ENCODE measurements at regions not wholly inside any gene's neighbourhood (a gene's known extent, or its start where the extent isn't known, plus 50 kb on each side); places are given as distances from the start of the nearest gene placed in this dataset.

DNA sequence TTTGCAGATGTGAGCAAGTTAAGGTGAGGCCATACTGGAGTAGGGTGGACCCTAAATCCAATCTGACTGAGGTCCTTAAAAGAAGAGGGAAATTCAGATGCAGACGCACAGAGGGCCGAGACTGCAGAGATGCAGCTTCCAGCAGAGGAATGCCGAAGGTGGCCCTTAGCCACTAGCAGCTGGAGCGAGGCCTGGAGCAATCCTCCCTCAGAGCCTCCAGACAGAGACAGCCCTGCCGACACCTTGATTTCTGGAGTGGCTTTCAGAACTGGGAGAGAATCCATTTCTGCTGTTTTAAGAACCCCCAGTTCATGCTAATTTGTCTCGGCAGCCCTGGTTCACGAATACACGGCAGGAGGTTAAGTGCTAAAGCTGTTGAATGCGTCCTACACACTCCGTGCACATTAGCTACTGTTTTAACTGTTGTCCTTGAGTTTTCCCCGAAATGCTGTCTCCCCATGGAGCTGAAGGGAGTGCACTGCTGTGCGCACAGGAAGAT is 135.5 kb downstream of the IRF8 start:
- no peak for FAIRE-seq
- Histone ChIP-seq H3K36me3 (ENCODE audit: control insufficient read depth in 2 of 2, extremely low read depth in 1 of 2, insufficient read depth in 2 of 2, low read length in 2 of 2) (no peaks in the 10 kb centered on the region), H3K9me1 (ENCODE audit: control insufficient read depth, extremely low read depth, insufficient read depth, low read length) (no peaks in the 10 kb centered on the region), H3K4me3 (ENCODE audit: control insufficient read depth in 2 of 3, extremely low read depth in 1 of 3, insufficient read depth in 2 of 3, low read depth in 1 of 3, low read length in 3 of 3) (no peak overlapping the region), H3K9ac (ENCODE audit: control insufficient read depth, extremely low read depth, insufficient read depth, low read length) (no peak overlapping the region), H2AFZ (ENCODE audit: control insufficient read depth, low read length) (no peak overlapping the region), H3K4me2 (ENCODE audit: control insufficient read depth, extremely low read depth, insufficient read depth, low read depth, low read length) (no peak overlapping the region), H3K9me3 (ENCODE audit: control insufficient read depth, low read depth, low read length) (no peaks in the 10 kb centered on the region), H3K27me3 (ENCODE audit: control insufficient read depth, extremely low read depth, insufficient read depth, low read length) (peaks cover 8% of the 10 kb centered on the region), H3K79me2 (ENCODE audit: control insufficient read depth, insufficient read depth, low read length) (no peaks in the 10 kb centered on the region), H4K20me1 (ENCODE audit: control insufficient read depth, extremely low read depth, insufficient read depth, low read length) (no peaks in the 10 kb centered on the region), H3K27ac (ENCODE audit: control insufficient read depth, insufficient read depth, low read length) (no peak overlapping the region), H3K4me1 (ENCODE audit: control insufficient read depth, extremely low read depth, insufficient read depth, low read length) (no peaks in the 10 kb centered on the region)
- DNase-seq (ENCODE audit: low read depth, low spot score) = no peak
- no peak for TF ChIP-seq CTCF (optimal IDR thresholded peaks at IDR 0.05 in 1 of 3, IDR thresholded peaks at IDR 0.05 in 1 of 3, conservative IDR thresholded peaks at IDR 0.05 in 1 of 3; ENCODE audit: extremely low read depth in 1 of 3, insufficient read depth in 2 of 3, low read length in 3 of 3)
- no peak for TF ChIP-seq EZH2 (IDR thresholded peaks at IDR 0.05; ENCODE audit: low read length)
- dilution Hi-C loops (cut with MboI; ENCODE audit: extremely low pct_ligation_motif_present, low sequenced_read_pairs) = no loop called here

- H3K9me3 ChIP-seq (ENCODE audit: control insufficient read depth, low read depth, low read length) = no peaks in the 10 kb centered on the region
- H3K27me3 ChIP-seq (ENCODE audit: control insufficient read depth, extremely low read depth, insufficient read depth, low read length) = peaks cover 8% of the 10 kb centered on the region
- no peak overlapping the region for H2AFZ ChIP-seq (ENCODE audit: control insufficient read depth, low read length)
- H3K36me3 ChIP-seq (ENCODE audit: control insufficient read depth in 2 of 2, extremely low read depth in 1 of 2, insufficient read depth in 2 of 2, low read length in 2 of 2) = no peaks in the 10 kb centered on the region
- no peak overlapping the region for H3K4me2 ChIP-seq (ENCODE audit: control insufficient read depth, extremely low read depth, insufficient read depth, low read depth, low read length)
- no peak for TF ChIP-seq CTCF (optimal IDR thresholded peaks at IDR 0.05 in 1 of 3, IDR thresholded peaks at IDR 0.05 in 1 of 3, conservative IDR thresholded peaks at IDR 0.05 in 1 of 3; ENCODE audit: extremely low read depth in 1 of 3, insufficient read depth in 2 of 3, low read length in 3 of 3)
- no peak for TF ChIP-seq EZH2 (IDR thresholded peaks at IDR 0.05; ENCODE audit: low read length)
- no peak overlapping the region for H3K27ac ChIP-seq (ENCODE audit: control insufficient read depth, insufficient read depth, low read length)
- no peaks in the 10 kb centered on the region for H3K9me1 ChIP-seq (ENCODE audit: control insufficient read depth, extremely low read depth, insufficient read depth, low read length)
- no peaks in the 10 kb centered on the region for H4K20me1 ChIP-seq (ENCODE audit: control insufficient read depth, extremely low read depth, insufficient read depth, low read length)
- no peak overlapping the region for H3K4me3 ChIP-seq (ENCODE audit: control insufficient read depth in 2 of 3, extremely low read depth in 1 of 3, insufficient read depth in 2 of 3, low read depth in 1 of 3, low read length in 3 of 3)
- DNase-seq (ENCODE audit: low read depth, low spot score) (no peak), FAIRE-seq (no peak)
- H3K79me2 ChIP-seq (ENCODE audit: control insufficient read depth, insufficient read depth, low read length) = no peaks in the 10 kb centered on the region
- dilution Hi-C loops (cut with MboI; ENCODE audit: extremely low pct_ligation_motif_present, low sequenced_read_pairs) = no loop called here
- H3K9ac ChIP-seq (ENCODE audit: control insufficient read depth, extremely low read depth, insufficient read depth, low read length) = no peak overlapping the region
- no peaks in the 10 kb centered on the region for H3K4me1 ChIP-seq (ENCODE audit: control insufficient read depth, extremely low read depth, insufficient read depth, low read length)
Observed at GRCh38 chr16:86035906-86036305, 136.9 kb downstream of the IRF8 start.

All from keratinocyte (primary cell).